ENCODE measurements at regions not wholly inside any gene's neighbourhood (a gene's known extent, or its start where the extent isn't known, plus 50 kb on each side); places are given as distances from the start of the nearest gene placed in this dataset.
"Not testable (repeated sequence)": the region's sequence is repeated elsewhere in the genome, so short reads cannot be mapped to it uniquely, and the experiment has no call there.

GRCh38 chr4:146073517-146073916, 102.0 kb upstream of the LSM6 start:
- DNase-seq, result peak; percentile 12

GRCh38 chr4:146072376-146072775, 103.1 kb upstream of the LSM6 start:
- DNase-seq, result no peak

GRCh38 chr4:146071390-146071789, 104.1 kb upstream of the LSM6 start:
- DNase-seq, result no peak

- DNase-seq, result peak; percentile 8
Measured at GRCh38 chr4:146063143-146063542, 112.4 kb upstream of the LSM6 start.

GRCh38 chr4:146062340-146062739, 113.2 kb upstream of the LSM6 start:
- DNase-seq, result no peak

- no peak for DNase-seq
Measured at GRCh38 chr4:146061610-146062334, 113.7 kb upstream of the LSM6 start.

GRCh38 chr4:146059865-146060264, 115.7 kb upstream of the LSM6 start:
- DNase-seq, result no peak

- DNase-seq, result no peak
Measured at GRCh38 chr4:146059151-146059550, 116.4 kb upstream of the LSM6 start.

- no peak for DNase-seq
Measured at GRCh38 chr4:146058531-146058930, 117.0 kb upstream of the LSM6 start.

- DNase-seq, result no peak
Measured at GRCh38 chr4:146054676-146055075, 116.1 kb upstream of the ZNF827 start.

GRCh38 chr4:146053891-146054290, 115.3 kb upstream of the ZNF827 start:
- peak; percentile 50 for DNase-seq

- peak; percentile 90 for DNase-seq
Measured at GRCh38 chr4:146051728-146052391, 113.2 kb upstream of the ZNF827 start.

- peak; percentile 25 for DNase-seq
Measured at GRCh38 chr4:146051223-146051622, 112.6 kb upstream of the ZNF827 start.

GRCh38 chr4:146049802-146050201, 111.2 kb upstream of the ZNF827 start:
- no peak for DNase-seq

- not testable (repeated sequence) for DNase-seq
Measured at GRCh38 chr4:146047768-146048167, 109.1 kb upstream of the ZNF827 start.

GRCh38 chr4:146041139-146042004, 102.7 kb upstream of the ZNF827 start:
- DNase-seq, result no peak

GRCh38 chr4:146040623-146041022, 102.0 kb upstream of the ZNF827 start:
- no peak for DNase-seq

- no peak for DNase-seq
Measured at GRCh38 chr4:146033149-146033548, 94.5 kb upstream of the ZNF827 start.

GRCh38 chr4:146032234-146032860, 93.7 kb upstream of the ZNF827 start:
- DNase-seq, result no peak

- no peak for DNase-seq
Measured at GRCh38 chr4:146029939-146030710, 91.5 kb upstream of the ZNF827 start.

GRCh38 chr4:146029147-146029546, 90.5 kb upstream of the ZNF827 start:
- peak; percentile 40 for DNase-seq

GRCh38 chr4:146027761-146028160, 89.1 kb upstream of the ZNF827 start:
- no peak for DNase-seq
